Neural progenitor cell (in vitro differentiated cells): ENCODE measurements at regions not wholly inside any gene's neighbourhood (a gene's known extent, or its start where the extent isn't known, plus 50 kb on each side); places are given as distances from the start of the nearest gene placed in this dataset.

Experiments used
- EZH2phosphoT487 ChIP-seq: fragments of 200-600 bp; sonication (generic); IDR thresholded peaks from 2 replicates; pipeline ENCODE4 v1.6.1; 2017; ENCODE audit warnings: antibody characterized with exemption
- TF ChIP-seq, protein P1 (sequence below): fragments of 200-600 bp; sonication (generic); IDR thresholded peaks from 2 replicates; pipeline ENCODE4 v1.5.1; 2017; ENCODE audit warnings: antibody characterized with exemption, mild to moderate bottlenecking

DNA sequence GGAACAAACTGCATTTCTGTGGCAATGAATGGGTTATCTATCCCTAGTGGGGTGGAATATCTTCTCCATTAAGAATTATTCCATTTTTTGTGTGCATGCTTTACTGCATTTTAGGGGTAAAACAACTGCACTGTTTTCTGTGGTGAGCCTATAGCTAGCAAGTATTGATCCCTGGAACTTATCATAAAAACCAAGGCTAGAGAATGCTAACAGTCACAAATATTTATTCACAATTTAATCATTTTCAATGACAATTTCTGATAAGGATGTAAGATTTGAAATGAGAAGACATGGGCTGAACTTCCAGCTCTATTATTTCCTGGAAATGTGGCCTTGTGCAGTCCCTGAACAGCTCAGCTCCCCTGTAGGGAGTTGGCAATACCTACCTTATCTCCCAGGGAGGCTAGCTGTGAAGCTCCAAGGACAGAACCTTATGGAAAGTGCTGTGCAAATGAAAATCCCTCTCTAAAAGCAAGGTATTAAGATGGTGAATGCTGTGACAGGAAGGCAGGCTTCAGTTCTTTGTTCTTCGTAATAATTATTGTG, 51.5 kb upstream of the FAM216B start:
- TF ChIP-seq, protein P1, sequence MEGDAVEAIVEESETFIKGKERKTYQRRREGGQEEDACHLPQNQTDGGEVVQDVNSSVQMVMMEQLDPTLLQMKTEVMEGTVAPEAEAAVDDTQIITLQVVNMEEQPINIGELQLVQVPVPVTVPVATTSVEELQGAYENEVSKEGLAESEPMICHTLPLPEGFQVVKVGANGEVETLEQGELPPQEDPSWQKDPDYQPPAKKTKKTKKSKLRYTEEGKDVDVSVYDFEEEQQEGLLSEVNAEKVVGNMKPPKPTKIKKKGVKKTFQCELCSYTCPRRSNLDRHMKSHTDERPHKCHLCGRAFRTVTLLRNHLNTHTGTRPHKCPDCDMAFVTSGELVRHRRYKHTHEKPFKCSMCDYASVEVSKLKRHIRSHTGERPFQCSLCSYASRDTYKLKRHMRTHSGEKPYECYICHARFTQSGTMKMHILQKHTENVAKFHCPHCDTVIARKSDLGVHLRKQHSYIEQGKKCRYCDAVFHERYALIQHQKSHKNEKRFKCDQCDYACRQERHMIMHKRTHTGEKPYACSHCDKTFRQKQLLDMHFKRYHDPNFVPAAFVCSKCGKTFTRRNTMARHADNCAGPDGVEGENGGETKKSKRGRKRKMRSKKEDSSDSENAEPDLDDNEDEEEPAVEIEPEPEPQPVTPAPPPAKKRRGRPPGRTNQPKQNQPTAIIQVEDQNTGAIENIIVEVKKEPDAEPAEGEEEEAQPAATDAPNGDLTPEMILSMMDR: no peak
- no peak for TF ChIP-seq EZH2phosphoT487
